GM12874 (cell line): ENCODE measurements at regions not wholly inside any gene's neighbourhood (a gene's known extent, or its start where the extent isn't known, plus 50 kb on each side); places are given as distances from the start of the nearest gene placed in this dataset.

Experiments
- TF ChIP-seq, protein P1 (sequence below): IDR thresholded peaks from 2 replicates; pipeline ENCODE4 v1.5.1; 2011; ENCODE audit warnings: low read depth, mild to moderate bottlenecking, control low read depth, low read length, moderate library complexity; ENCODE audit not compliant: insufficient read depth

DNA sequence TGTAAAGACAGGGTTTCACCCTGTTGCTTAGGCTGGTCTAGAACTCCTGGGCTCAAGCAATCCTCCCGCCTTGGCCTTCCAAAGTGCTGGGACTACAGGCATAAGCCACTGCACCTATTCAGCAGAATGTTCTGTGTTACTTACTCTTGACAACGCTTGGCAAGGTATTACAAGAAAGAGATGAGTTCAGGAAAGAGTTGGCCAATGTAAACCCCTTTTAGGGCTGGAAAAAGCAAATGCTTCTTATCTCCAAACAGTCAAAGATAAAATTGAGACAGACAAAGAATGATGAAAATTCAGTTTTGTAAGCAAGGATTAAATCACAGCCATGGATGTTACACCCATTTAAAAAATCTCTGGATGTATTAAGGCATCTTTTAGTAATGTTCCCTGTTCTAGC, 114.0 kb upstream of the PODXL start:
- TF ChIP-seq, protein P1, sequence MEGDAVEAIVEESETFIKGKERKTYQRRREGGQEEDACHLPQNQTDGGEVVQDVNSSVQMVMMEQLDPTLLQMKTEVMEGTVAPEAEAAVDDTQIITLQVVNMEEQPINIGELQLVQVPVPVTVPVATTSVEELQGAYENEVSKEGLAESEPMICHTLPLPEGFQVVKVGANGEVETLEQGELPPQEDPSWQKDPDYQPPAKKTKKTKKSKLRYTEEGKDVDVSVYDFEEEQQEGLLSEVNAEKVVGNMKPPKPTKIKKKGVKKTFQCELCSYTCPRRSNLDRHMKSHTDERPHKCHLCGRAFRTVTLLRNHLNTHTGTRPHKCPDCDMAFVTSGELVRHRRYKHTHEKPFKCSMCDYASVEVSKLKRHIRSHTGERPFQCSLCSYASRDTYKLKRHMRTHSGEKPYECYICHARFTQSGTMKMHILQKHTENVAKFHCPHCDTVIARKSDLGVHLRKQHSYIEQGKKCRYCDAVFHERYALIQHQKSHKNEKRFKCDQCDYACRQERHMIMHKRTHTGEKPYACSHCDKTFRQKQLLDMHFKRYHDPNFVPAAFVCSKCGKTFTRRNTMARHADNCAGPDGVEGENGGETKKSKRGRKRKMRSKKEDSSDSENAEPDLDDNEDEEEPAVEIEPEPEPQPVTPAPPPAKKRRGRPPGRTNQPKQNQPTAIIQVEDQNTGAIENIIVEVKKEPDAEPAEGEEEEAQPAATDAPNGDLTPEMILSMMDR, result no peak

GRCh38 chr7:131667699-131668098, 111.3 kb upstream of the PODXL start:
- TF ChIP-seq, protein P1, result no peak

- TF ChIP-seq, protein P1, result no peak
Measured at GRCh38 chr7:131665021-131665420, 108.6 kb upstream of the PODXL start.

DNA sequence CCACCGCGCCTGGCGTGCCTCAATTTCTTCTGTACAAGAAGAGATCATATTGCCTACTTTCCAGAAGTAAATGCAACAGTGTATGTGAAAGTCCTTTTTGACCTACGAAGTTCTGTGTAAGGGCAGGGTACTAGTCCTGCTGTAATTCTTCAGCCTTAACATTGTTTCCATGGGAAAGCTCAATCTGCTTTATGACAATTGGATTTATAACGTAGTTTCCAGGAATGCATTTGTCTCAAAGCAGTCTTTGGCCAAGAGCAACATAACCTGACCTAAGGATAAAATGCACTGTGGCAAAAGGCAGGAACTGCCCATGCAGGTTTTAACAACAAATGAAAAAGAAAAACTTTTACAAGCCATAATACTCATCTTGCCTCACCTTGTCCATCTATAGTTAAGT, 108.1 kb upstream of the PODXL start:
- TF ChIP-seq, protein P1, result no peak

DNA sequence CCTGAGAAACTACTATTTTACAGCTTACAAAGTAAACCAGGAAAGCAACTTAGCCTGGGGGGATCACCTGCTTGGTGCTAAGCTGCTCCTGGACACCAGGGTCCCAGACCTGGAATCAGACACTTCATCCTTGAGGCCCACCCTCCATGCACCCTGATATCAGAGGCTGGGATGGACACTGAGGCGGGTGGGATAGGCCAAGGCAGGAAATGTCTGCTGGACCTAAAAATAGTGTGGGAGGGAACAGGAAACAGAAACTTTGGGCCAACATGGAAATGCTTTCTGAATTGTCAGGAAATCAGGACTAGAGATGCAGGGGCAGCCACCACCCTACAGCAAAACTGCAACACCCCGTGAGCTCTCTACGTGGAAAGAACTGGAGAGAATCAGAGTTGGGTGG, 101.5 kb upstream of the PODXL start:
- TF ChIP-seq, protein P1, result no peak

GRCh38 chr7:131656980-131657723, 100.7 kb upstream of the PODXL start:
- TF ChIP-seq, protein P1, result no peak

GRCh38 chr7:131655866-131656265, 99.4 kb upstream of the PODXL start:
- TF ChIP-seq, protein P1, result no peak

DNA sequence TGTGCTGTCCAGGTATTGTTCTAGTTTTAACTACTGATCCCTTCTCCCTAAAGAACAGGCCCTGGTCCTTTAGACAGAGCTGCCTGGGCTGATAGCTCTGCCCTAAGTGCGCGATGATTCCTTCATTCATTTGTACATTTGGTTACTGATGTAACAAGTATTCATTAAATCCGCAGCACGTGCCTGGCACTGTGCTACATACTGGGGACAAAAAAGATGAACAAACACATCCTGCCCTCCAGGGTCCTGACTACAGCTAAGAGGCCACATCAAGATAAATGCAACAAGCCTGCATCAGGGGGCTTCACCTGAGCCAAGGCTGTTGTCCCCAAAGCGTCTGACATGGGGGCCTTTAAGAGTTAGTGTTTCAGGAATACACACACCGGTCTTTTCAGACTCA, 99.0 kb upstream of the PODXL start:
- TF ChIP-seq, protein P1, result no peak
